Thoracic aorta (tissue), 2 donors: ENCODE measurements at regions not wholly inside any gene's neighbourhood (a gene's known extent, or its start where the extent isn't known, plus 50 kb on each side); places are given as distances from the start of the nearest gene placed in this dataset.

Experiments
- ATAC-seq: fragments of 150-250 bp; one replicate; pipeline ENCODE4 v1.8.0; 2017; ENCODE audit warnings: low read depth; ENCODE audit not compliant: insufficient number of reproducible peaks, low FRiP score
- DNase-seq: peaks from one replicate; pipeline ENCODE4 v3.0.0-alpha.2; 2020; ENCODE audit warnings: low spot score
- H3K27ac ChIP-seq, 2 donors: fragments of 200-600 bp; sonication (generic); 1 replicate in 1 of 2; 2 replicates in 1 of 2; pipeline ENCODE4 v1.5.1; 2016; ENCODE audit warnings: mild to moderate bottlenecking in 2 of 2, moderate library complexity in 2 of 2
- H3K27me3 ChIP-seq: fragments of 200-600 bp; sonication (generic); replicated peaks from 2 replicates; pipeline ENCODE4 v1.6.0; 2016; ENCODE audit warnings: mild to moderate bottlenecking; ENCODE audit not compliant: insufficient read depth
- H3K36me3 ChIP-seq: fragments of 200-600 bp; sonication (generic); one replicate; pipeline ENCODE4 v1.5.1; 2016
- H3K4me1 ChIP-seq, 2 donors: fragments of 200-600 bp; sonication (generic); 1 replicate in 1 of 2; 2 replicates in 1 of 2; pipeline versions ENCODE4 v1.5.1 to v1.6.0; 2016; ENCODE audit warnings: low read depth in 2 of 2, mild to moderate bottlenecking in 1 of 2; ENCODE audit not compliant: control insufficient read depth in 1 of 2
- H3K4me3 ChIP-seq: fragments of 200-600 bp; sonication (generic); 2 replicates; pipeline ENCODE4 v1.5.1; 2016; ENCODE audit warnings: mild to moderate bottlenecking
- H3K9me3 ChIP-seq: fragments of 200-600 bp; sonication (generic); 2 replicates; pipeline ENCODE4 v1.5.1; 2016
- CTCF ChIP-seq: fragments of 200-600 bp; sonication (generic); IDR thresholded peaks from one replicate; pipeline ENCODE4 v1.5.1; 2019; ENCODE audit warnings: antibody characterized with exemption

GRCh38 chr3:152556731-152557254, 278.1 kb upstream of the P2RY1 start:
- ATAC-seq (peak; percentile 78), DNase-seq (no peak)
- Histone ChIP-seq H3K9me3 (no peaks in the 10 kb centered on the region), H3K36me3 (no peaks in the 10 kb centered on the region), H3K27me3 (no peaks in the 10 kb centered on the region), H3K4me1 (peaks cover 24 to 44% of the 10 kb centered on the region in 2 donors), H3K4me3 (no peak overlapping the region), H3K27ac (peak overlapping the region; percentile 20 to 33)
- no peak for TF ChIP-seq CTCF

DNA sequence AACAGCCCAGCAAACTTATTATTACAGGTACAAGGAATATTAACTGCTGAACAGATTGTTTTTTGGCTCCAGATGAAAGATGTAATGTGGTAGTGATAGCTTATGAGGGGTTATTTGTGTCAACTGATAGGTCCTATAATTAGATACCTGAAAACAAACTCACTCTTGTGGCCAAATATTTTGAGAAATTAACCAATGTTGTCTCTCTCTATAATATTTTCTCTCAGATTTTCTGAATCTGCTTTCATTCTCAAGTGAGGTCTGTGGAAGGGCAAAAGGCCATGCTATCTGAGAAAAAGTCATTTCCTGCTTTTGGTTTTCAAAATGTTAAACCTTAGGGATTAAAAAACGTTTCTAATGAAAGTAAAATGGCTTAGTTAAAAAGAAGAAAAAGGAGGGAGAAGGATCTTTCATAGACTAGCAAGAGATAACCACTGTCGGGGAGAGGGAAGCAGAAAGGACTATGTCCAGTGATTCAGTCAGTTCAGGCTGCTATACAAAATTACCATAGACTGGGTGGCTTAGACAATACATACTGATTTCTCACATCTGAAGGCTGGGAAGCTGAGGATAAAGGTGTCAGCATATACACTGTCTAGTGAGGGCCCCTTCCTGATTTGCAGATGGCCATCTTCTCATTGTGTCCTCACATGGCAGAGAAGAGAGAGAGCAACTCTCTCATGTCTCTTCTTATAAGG, 277.5 kb upstream of the P2RY1 start:
- Histone ChIP-seq H3K9me3 (no peaks in the 10 kb centered on the region), H3K36me3 (no peaks in the 10 kb centered on the region), H3K27me3 (no peaks in the 10 kb centered on the region), H3K4me1 (peaks cover 24 to 44% of the 10 kb centered on the region in 2 donors), H3K27ac (peak overlapping the region; percentile 20 to 33), H3K4me3 (no peak overlapping the region)
- DNase-seq (no peak), ATAC-seq (no peak)
- TF ChIP-seq CTCF = no peak

DNA sequence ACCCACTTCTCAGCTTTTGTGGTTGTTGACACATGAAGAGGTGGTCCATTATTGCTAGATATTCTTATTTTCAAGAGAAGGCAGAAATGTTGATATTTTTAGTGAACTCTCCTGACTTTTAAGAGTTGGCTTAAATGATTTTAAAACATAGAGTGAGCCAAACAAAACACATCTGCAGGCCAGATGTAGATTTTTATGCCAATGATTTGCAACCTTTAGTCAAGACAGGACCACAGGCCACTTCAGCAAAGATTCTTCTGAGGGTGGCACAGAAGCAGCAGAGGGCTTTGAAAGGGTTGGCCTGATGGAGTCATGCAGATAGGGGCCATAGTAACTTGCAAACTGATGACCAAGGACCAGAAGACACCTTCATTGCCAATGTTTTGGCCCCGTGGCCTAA, 276.5 kb upstream of the P2RY1 start:
- H3K4me1 ChIP-seq = peaks cover 24 to 44% of the 10 kb centered on the region in 2 donors
- DNase-seq (no peak), ATAC-seq (no peak)
- H3K9me3 ChIP-seq = no peaks in the 10 kb centered on the region
- H3K36me3 ChIP-seq = no peaks in the 10 kb centered on the region
- no peak for TF ChIP-seq CTCF
- H3K4me3 ChIP-seq = no peak overlapping the region
- no peaks in the 10 kb centered on the region for H3K27me3 ChIP-seq
- no peak overlapping the region for H3K27ac ChIP-seq

DNA sequence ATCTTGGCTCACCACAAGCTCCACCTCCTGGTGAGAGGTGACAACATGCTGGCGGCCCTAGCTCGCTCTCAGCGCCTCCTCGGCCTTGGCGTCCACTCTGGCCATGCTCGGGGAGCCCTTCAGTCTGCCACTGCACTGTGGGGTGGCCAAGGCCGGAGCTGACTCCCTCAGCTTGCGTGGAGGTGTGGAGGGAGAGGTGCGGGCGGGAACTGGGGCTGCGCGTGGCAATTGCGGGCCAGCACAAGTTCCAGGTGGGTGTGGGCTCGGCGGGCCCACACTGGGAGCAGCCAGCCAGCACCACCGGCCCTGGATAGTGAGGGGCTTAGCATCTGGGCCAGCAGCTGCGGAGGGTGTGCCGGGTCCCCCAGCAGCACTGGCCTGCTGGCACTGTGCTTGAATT, 275.7 kb upstream of the P2RY1 start:
- DNase-seq (no peak), ATAC-seq (no peak)
- Histone ChIP-seq H3K36me3 (no peaks in the 10 kb centered on the region), H3K9me3 (no peaks in the 10 kb centered on the region), H3K27ac (no peak overlapping the region), H3K27me3 (no peaks in the 10 kb centered on the region), H3K4me3 (no peak overlapping the region), H3K4me1 (peaks cover 24 to 44% of the 10 kb centered on the region in 2 donors)
- TF ChIP-seq CTCF = no peak

GRCh38 chr3:152564459-152564858, 270.5 kb upstream of the P2RY1 start:
- Histone ChIP-seq H3K4me1 (no peaks in the 10 kb centered on the region), H3K9me3 (no peaks in the 10 kb centered on the region), H3K4me3 (no peak overlapping the region), H3K27ac (no peak overlapping the region), H3K36me3 (no peaks in the 10 kb centered on the region), H3K27me3 (no peaks in the 10 kb centered on the region)
- no peak for TF ChIP-seq CTCF
- DNase-seq = no peak
- no peak for ATAC-seq
